ENCODE measurements at regions not wholly inside any gene's neighbourhood (a gene's known extent, or its start where the extent isn't known, plus 50 kb on each side); places are given as distances from the start of the nearest gene placed in this dataset.

DNA sequence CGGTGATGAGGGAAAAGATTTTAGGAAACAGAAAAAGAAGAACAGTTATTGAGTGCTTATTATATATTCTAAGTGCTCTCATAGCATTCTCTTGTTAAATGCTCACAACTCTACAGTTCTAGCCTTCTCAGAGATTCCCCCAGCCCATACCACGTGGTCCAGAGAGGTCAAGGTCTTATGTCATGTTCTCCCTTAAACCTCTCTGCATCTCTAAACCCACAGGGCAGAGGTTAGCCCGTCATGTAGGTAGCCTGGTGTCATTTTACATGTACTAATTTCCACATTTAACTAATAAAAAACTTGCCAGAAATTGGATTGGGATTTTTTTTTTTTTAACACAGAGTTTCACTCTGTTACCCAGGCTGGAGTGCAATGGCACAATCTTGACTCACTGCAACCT, 178.0 kb downstream of the CEMIP2 start:
- DNase-seq (ENCODE audit: low read depth) = no peak
- no peak overlapping the region for H3K4me3 ChIP-seq (ENCODE audit: low read depth, low read length)
- TF ChIP-seq CTCF (conservative IDR thresholded peaks at IDR 0.05; ENCODE audit: low read depth, low read length) = no peak

DNA sequence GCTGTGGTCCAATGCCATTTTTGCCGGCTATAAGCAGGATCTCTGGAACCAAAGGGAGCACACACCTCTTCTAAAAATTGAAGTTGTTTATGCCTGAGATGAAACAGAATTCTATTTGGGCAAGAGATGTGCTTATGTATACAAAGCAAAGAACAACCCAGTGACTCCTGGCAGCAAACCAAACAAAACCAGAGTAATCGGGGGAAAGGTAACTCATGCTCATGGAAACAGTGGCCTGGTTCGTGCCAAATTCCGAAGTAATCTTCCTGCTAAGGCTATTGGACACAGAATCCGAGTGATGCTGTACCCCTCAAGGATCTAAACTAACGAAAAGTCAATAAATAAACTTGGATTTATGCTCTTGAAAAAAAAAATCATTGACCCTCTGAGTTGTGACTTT, 178.7 kb downstream of the CEMIP2 start:
- no peak overlapping the region for H3K4me3 ChIP-seq (ENCODE audit: low read depth, low read length)
- no peak for TF ChIP-seq CTCF (conservative IDR thresholded peaks at IDR 0.05; ENCODE audit: low read depth, low read length)
- no peak for DNase-seq (ENCODE audit: low read depth)

GRCh38 chr9:71587576-71588362, 180.5 kb downstream of the CEMIP2 start:
- TF ChIP-seq CTCF (conservative IDR thresholded peaks at IDR 0.05; ENCODE audit: low read depth, low read length) = no peak
- peak; percentile 72 for DNase-seq (ENCODE audit: low read depth)
- H3K4me3 ChIP-seq (ENCODE audit: low read depth, low read length) = no peak overlapping the region

DNA sequence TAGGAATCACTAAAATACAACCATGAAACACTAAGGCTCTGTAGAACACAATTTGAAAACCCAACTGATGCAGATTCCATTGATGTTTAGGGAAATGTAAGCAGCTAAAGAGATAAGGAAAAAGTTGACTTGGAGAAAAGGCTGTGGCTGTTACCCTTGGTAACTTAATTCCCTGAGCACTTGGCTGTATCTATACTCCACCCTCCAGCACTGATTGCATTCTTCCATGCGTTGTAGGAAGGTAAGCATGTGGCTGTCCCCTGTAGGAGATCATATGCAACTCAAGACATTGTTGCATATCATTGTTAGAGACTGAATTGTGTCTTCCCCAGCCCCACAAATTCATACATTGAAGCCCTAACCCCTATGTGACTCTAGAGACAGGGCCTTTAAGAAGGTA, 184.5 kb downstream of the CEMIP2 start:
- no peak for TF ChIP-seq CTCF (conservative IDR thresholded peaks at IDR 0.05; ENCODE audit: low read depth, low read length)
- DNase-seq (ENCODE audit: low read depth) = no peak
- no peak overlapping the region for H3K4me3 ChIP-seq (ENCODE audit: low read depth, low read length)

- no peak for DNase-seq (ENCODE audit: low read depth)
- no peak for TF ChIP-seq CTCF (conservative IDR thresholded peaks at IDR 0.05; ENCODE audit: low read depth, low read length)
- no peak overlapping the region for H3K4me3 ChIP-seq (ENCODE audit: low read depth, low read length)
Measured at GRCh38 chr9:71582347-71582746, 186.0 kb downstream of the CEMIP2 start.

DNA sequence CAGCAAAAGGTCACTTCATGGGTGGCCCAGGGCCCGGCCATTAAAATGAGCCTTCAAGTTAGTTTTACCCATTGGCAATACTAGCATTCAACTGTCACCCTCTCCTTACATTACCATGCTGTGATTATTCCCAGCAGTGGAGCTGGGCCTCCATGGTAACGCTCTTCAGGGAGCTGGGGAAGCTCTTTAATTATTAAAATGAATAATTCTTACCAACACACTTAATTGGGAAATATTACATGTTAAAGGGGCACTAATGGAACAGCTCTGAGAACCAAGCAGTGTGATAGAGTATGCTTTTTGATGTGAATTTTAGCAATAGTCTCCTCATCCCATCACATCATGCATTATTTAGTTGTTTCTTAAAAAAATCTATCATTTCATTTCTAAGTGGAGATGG, 187.2 kb downstream of the CEMIP2 start:
- no peak overlapping the region for H3K4me3 ChIP-seq (ENCODE audit: low read depth, low read length)
- DNase-seq (ENCODE audit: low read depth) = no peak
- TF ChIP-seq CTCF (conservative IDR thresholded peaks at IDR 0.05; ENCODE audit: low read depth, low read length) = no peak

- no peak for TF ChIP-seq CTCF (conservative IDR thresholded peaks at IDR 0.05; ENCODE audit: low read depth, low read length)
- no peak overlapping the region for H3K4me3 ChIP-seq (ENCODE audit: low read depth, low read length)
- no peak for DNase-seq (ENCODE audit: low read depth)
Measured at GRCh38 chr9:71571186-71571585, 197.1 kb downstream of the CEMIP2 start.
